ENCODE measurements at regions not wholly inside any gene's neighbourhood (a gene's known extent, or its start where the extent isn't known, plus 50 kb on each side); places are given as distances from the start of the nearest gene placed in this dataset.

- TF ChIP-seq TCF7 (CRISPR knock-in tag; IDR thresholded peaks at IDR 0.05; ENCODE audit: low read depth) (no peak), ZNF512 (CRISPR knock-in tag; IDR thresholded peaks at IDR 0.05; ENCODE audit: borderline replicate concordance) (no peak), SOX15 (CRISPR knock-in tag; IDR thresholded peaks at IDR 0.05) (no peak), TEAD4 (CRISPR knock-in tag; IDR thresholded peaks at IDR 0.05) (no peak), CTCF (IDR thresholded peaks at IDR 0.05) (no peak), ZNF138 (CRISPR knock-in tag; conservative IDR thresholded peaks at IDR 0.05) (no peak), MAX (CRISPR knock-in tag; IDR thresholded peaks at IDR 0.05) (no peak), CREB1 (CRISPR knock-in tag; IDR thresholded peaks at IDR 0.05) (no peak), ZNF263 (CRISPR knock-in tag; IDR thresholded peaks at IDR 0.05; ENCODE audit: low read depth) (no peak), E2F4 (CRISPR knock-in tag; IDR thresholded peaks at IDR 0.05; ENCODE audit: borderline replicate concordance, low read depth) (no peak)
These were observed 123.7 kb upstream of the CPEB4 start for GRCh38 chr5:173764332-173765028.

All from WTC11 (cell line).